ENCODE measurements at regions not wholly inside any gene's neighbourhood (a gene's known extent, or its start where the extent isn't known, plus 50 kb on each side); places are given as distances from the start of the nearest gene placed in this dataset.

GRCh38 chr6:43842231-43842794 is 72.3 kb downstream of the VEGFA start:
- TF ChIP-seq POLR2AphosphoS5 (IDR thresholded peaks at IDR 0.05) (no peak), CTCF (IDR thresholded peaks at IDR 0.05) (no peak), POLR2A (IDR thresholded peaks at IDR 0.05) (no peak)

Data from breast epithelium (tissue), 3 donors.